ENCODE measurements at regions not wholly inside any gene's neighbourhood (a gene's known extent, or its start where the extent isn't known, plus 50 kb on each side); places are given as distances from the start of the nearest gene placed in this dataset.
"Not testable (repeated sequence)": the region's sequence is repeated elsewhere in the genome, so short reads cannot be mapped to it uniquely, and the experiment has no call there.

DNA sequence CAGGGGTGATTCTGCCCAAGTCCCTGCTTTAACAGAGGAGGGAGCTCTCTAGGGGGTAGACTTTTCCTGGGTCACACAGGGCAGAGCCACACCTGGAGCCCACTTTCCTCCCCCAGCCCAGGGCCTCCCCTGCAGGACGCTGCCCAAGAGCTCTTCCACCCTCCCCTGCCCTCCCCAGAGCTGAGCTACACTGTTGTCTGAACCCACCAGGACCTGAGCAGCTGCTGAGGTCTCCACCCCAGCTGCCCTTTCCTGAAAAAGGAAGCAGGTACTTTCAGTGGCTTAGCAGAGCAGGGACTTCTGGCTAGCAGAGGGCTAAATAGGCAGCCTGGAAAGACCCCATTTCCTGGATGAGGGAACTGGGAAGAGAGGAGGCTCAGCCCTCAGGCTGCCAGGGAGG lies 169.3 kb upstream of the ETV3 start:
- Mint-ChIP-seq H3K36me3 (no peaks in the 10 kb centered on the region), H3K4me1 (no peaks in the 10 kb centered on the region), H3K4me3 (no peak overlapping the region), H3K27ac (no peak overlapping the region), H3K9me3 (no peaks in the 10 kb centered on the region), H3K27me3 (peaks cover 20% of the 10 kb centered on the region)

DNA sequence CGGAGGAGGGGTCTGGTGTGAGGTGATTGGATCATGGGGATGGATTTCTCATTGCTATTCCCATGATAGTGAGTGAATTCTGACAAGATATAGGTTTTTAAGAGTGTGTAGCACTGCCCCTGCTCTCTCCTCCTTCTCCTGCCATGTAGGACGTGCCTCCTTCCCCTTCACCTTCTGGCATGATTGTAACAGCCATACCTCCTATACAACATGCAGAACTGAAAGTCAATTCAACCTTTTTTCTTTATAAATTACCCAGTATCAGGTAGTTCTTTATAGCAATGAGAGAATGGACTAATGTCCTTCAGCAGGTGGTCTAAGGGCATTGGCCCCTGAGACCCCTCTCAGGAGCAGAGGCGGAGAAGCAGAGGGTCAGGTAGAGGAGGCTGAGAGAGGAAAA lies 168.7 kb upstream of the ETV3 start:
- Mint-ChIP-seq H3K4me3 (no peak overlapping the region), H3K27me3 (peaks cover 18% of the 10 kb centered on the region), H3K9me3 (no peaks in the 10 kb centered on the region), H3K4me1 (no peaks in the 10 kb centered on the region), H3K27ac (no peak overlapping the region), H3K36me3 (no peaks in the 10 kb centered on the region)

DNA sequence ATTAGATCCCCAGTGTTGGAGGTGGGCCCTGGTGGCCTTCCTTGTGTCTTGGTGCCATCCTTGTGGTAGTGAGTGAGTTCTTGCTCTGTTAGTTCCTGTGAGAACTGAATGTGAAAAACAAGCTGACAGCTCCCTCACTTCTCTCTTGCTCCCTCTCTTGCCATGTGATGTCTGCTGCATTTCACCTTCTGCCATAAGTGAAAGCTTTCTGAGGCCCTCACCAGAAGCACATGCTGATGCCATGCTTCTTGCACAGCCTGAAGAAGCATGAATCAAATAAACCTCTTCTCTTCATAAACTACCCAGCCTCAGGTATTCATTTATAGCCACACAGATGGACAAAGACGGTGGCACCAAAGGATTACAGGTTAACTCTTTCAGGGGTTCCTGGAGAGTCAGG lies 166.1 kb upstream of the ETV3 start:
- Mint-ChIP-seq H3K9me3 (no peaks in the 10 kb centered on the region), H3K4me1 (no peaks in the 10 kb centered on the region), H3K27me3 (peaks cover 3% of the 10 kb centered on the region), H3K27ac (no peak overlapping the region), H3K36me3 (no peaks in the 10 kb centered on the region), H3K4me3 (no peak overlapping the region)

DNA sequence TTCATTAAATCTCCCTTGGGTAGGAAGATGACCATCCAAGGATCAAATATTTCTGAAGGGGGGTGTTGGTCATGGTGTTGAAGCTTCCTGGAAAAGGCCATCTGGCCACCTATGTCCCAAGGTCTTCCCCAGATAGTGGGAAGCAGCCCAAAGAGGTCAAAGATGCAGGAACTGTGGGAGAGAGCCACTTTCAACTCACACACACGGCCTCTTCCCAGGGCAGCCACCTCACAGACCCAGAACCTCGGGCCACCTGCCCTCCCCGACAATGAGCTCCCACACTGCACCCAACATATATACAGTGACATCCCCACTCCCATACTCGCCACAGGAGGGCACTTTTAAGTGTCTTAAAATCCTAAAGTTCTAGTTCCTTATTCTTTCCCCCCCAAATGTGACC lies 164.5 kb upstream of the ETV3 start:
- Mint-ChIP-seq H3K4me3 (no peak overlapping the region), H3K36me3 (no peaks in the 10 kb centered on the region), H3K9me3 (no peaks in the 10 kb centered on the region), H3K4me1 (no peaks in the 10 kb centered on the region), H3K27me3 (peaks cover 2% of the 10 kb centered on the region), H3K27ac (peak overlapping the region; percentile 21)

DNA sequence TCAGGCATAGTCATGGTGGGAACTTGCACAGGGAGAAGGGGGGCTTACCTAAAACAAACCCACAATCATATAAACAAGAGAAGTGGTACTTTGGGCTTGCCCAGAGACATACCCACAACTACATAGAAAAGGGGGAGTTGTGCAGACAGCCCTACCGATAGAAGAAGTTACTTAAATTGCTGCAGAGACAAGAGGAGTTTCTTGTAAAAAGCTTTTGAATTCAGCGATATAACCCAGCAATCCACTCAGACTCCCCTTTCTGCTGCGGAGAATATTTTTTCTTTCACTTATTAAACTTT lies 164.0 kb upstream of the ETV3 start:
- H3K27me3 Mint-ChIP-seq, result peaks cover 2% of the 10 kb centered on the region
- no peaks in the 10 kb centered on the region for H3K9me3 Mint-ChIP-seq
- H3K4me3 Mint-ChIP-seq, result no peak overlapping the region
- H3K27ac Mint-ChIP-seq, result no peak overlapping the region
- H3K36me3 Mint-ChIP-seq, result no peaks in the 10 kb centered on the region
- H3K4me1 Mint-ChIP-seq, result no peaks in the 10 kb centered on the region

DNA sequence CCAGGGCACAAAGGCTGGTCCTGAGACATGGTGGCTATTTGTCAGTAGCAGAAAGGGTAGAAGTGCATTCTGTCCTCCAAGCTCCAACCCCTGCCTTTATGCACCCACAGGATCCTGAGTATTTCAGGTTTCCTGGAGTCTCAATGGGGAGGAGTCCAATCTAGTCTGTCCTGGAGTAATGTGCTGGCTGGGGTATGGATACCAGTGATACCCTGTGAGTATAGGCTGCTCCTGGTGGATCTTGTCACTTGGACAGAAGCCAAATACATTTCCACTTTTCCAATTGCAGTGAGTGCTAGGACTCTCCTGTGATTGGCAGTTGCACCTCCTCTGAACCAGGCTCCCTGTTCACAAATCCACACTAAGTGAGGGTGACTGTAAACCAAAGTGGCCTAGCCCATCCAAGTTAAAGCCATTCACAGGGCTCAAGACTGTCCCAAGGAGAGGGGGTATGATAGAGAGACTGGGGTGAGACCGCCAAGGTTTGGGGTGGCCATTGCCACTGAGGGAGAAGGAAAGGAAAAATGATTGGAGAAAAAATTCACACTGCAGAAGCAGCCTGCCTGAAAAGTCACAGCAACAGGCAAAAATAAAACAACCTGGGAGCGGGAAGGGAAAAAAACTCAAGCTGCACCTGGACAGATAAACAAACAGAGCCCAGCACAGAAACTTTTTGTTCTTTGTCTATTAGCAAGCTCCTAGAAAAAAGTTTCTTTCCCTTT lies 163.4 kb upstream of the ETV3 start:
- H3K27ac Mint-ChIP-seq, result no peak overlapping the region
- no peaks in the 10 kb centered on the region for H3K4me1 Mint-ChIP-seq
- H3K4me3 Mint-ChIP-seq, result no peak overlapping the region
- H3K27me3 Mint-ChIP-seq, result peaks cover 2% of the 10 kb centered on the region
- no peaks in the 10 kb centered on the region for H3K36me3 Mint-ChIP-seq
- H3K9me3 Mint-ChIP-seq, result no peaks in the 10 kb centered on the region

DNA sequence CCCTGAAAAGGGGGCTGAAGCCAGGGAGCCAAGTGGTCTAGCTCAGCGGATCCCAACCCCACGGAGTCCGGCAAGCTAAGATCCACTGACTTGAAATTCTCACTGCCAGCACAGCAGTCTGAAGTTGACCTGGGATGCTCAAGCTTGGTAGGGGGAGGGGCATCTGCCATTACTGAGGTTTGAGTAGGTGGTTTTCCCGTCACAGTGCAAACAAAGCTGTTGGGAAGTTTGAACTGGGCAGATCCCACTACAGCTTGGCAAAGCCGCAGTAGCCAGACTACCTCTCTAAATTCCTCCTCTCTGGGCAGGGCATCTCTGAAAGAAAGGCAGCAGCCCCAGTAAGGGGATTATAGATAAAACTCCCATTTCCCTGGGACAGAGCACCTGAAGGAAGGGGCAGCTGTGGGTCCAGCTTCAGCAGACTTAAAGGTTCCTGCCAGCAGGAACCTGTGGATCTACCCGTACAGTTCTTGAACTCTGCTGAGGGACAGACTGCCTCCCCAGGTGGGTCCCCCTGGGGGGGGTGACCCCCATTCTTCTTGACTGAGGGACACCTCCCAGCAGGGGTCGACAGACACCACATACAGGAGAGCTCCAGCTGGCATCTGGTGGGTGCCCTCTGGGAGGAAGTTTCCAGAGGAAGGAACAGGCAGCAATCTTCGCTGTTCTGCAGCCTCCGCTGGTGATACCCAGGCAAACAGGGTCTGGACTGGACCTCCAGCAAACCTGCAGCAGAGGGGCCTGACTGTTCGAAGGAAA lies 156.4 kb upstream of the ETV3 start:
- not testable (repeated sequence) for H3K27me3 Mint-ChIP-seq, H3K4me1 Mint-ChIP-seq, H3K4me3 Mint-ChIP-seq, H3K9me3 Mint-ChIP-seq, H3K36me3 Mint-ChIP-seq, H3K27ac Mint-ChIP-seq

DNA sequence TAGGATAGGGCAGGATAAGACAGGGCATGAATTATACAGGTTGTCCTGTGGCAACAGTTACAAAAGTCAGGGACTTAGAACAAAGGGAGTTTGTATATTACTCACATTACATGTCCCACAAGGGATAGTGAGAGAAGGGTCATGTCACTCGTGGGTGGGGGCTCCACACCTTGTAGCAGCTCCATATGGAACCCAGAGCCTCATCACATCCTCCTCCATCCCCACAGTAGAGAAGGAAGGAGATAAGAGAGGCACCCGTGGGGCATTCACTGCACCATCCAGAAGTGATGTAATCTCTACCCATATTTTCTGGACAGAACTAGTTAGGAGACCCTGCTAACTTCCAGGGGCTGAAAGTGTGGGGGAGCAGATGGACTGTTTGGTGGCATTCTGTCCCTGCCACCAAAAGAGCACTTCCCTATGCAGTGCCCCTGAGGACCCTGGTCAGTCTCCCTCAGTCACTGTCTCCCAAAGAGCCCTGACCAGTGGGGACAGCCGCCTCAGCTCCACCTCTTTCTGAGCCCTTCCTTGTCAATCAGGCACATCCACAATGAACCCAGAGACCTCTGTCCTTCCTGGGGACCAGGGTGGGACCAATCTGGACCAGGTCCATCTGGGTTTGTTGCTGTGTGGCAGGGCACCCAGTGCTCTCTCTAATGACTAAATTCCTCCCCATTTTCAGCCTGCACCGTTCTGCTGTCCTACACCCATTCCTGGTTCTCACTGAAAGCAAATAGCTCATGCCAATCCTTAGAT lies 154.8 kb upstream of the ETV3 start:
- Mint-ChIP-seq H3K4me1 (no peaks in the 10 kb centered on the region), H3K4me3 (no peak overlapping the region), H3K36me3 (no peaks in the 10 kb centered on the region), H3K27ac (no peak overlapping the region), H3K9me3 (no peaks in the 10 kb centered on the region), H3K27me3 (peaks cover 15% of the 10 kb centered on the region)

DNA sequence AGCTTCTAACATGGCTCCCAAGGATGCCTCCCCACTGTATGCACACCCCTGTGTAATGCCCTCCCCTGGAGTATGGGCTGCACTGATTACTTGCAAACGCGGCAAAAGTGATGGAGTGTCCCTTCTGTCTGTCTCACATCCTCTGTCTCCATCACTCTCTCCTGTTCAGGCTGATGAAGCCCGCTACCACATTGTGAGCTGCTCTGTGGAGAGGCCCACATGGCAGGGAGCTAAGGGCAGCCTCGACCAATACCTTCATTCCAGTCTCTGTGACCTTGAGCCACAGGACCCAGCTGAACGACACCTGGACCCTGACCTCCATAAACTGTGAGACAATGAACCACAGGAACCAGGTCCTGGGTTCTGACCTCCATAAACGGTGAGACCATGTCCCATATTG lies 154.1 kb upstream of the ETV3 start:
- Mint-ChIP-seq H3K27me3 (peaks cover 20% of the 10 kb centered on the region), H3K9me3 (no peaks in the 10 kb centered on the region), H3K4me3 (no peak overlapping the region), H3K4me1 (no peaks in the 10 kb centered on the region), H3K27ac (no peak overlapping the region), H3K36me3 (no peaks in the 10 kb centered on the region)

DNA sequence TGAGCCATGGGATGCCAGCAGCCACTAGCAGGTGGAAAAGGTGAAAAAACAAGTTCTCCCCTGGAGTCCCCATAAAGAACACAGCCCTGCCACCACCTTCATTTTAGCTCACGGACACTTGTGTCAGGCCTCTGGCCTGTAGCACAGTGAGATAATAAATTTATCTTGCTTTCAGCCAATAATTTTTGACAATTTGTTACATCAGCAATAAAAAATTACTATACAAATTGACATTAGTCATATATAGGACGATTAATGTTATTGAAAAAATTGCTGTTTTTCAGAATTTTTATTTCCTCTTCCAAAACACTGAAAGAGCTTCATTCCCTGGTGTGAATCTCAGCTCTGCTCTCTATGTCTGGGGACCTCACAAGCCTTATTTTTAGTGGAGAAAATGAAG lies 152.9 kb upstream of the ETV3 start:
- Mint-ChIP-seq H3K27me3 (peaks cover 21% of the 10 kb centered on the region), H3K4me1 (no peaks in the 10 kb centered on the region)

DNA sequence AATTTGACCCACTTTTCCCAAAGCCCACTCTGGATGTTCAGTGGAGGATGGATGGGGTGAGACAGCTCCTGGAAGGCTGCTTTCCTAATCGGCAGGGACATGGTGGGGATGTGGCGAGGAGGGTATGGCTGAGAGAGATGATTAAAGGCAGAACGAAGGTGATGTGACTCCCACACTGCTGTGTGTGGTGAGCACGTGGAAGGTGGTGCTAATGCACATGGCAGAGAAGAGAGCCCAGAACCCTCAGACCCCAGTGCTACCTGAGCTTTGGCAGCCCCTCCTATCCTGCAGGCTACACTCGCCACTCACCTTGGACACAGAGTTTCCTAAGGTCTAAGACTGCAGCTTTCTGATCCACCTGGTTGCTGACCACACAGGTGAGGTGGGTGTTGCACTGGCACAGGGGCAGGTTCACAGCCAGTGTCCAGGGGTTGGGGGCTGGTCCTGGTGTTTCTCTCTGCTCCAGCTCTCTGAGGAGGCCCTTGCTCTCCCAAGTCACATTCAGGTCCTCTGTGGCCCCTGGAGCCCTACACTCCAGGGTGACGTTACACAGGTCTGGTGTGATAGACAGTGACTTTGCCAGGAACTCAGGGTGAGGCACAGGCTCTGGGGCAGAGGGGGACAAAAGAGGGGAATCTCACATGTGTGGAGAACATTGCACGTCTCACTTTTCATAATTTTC lies 151.4 kb upstream of the ETV3 start:
- Mint-ChIP-seq H3K36me3 (no peaks in the 10 kb centered on the region), H3K27me3 (peaks cover 25% of the 10 kb centered on the region), H3K9me3 (no peaks in the 10 kb centered on the region), H3K27ac (no peak overlapping the region), H3K4me3 (no peak overlapping the region), H3K4me1 (no peaks in the 10 kb centered on the region)

More for the DNA sequence above, 152.9 kb upstream of the ETV3 start:
- no peak overlapping the region for H3K27ac Mint-ChIP-seq
- H3K9me3 Mint-ChIP-seq, result no peaks in the 10 kb centered on the region
- no peaks in the 10 kb centered on the region for H3K36me3 Mint-ChIP-seq
- H3K4me3 Mint-ChIP-seq, result no peak overlapping the region

DNA sequence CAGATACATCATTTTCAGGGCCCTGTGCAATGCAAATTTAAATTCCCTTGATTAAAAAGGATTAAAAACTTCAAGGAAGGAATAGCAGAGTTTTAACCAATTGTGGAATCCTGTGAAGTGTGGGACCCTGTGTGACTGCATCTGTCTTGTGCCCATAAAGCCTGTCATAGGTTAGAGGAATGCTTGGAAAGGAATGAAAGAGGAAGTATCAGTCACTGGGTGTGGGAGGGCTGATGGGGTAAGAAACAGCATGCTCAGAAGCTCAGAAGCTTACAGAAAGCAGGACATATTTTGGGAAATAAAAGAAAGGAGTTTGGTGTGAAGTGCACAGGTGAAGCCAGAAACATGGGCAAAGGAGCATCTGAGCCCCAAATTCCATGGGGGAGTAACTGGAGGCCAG lies 150.8 kb upstream of the ETV3 start:
- H3K9me3 Mint-ChIP-seq, result no peaks in the 10 kb centered on the region
- H3K27me3 Mint-ChIP-seq, result peaks cover 25% of the 10 kb centered on the region
- no peaks in the 10 kb centered on the region for H3K36me3 Mint-ChIP-seq
- no peak overlapping the region for H3K4me3 Mint-ChIP-seq
- no peak overlapping the region for H3K27ac Mint-ChIP-seq
- no peaks in the 10 kb centered on the region for H3K4me1 Mint-ChIP-seq

DNA sequence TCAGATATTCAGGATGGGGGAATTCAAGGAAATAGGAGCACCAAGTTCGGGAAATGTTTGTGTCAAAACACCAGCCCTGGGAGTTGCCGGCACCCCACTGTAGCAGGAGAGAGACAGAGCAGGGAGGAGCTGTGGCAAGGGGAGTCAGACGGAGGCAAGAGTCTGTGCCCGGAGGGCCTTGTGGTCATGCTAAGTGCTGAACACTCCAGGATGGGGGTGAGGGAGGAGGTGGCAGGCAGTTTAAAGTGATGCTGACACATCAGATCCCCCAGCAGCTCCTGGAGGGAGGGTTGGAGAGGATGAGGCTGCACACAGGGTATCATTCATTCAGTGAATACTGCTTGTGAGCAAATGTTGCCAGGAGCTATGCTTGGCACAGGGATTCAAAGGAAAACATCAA lies 150.3 kb upstream of the ETV3 start:
- H3K27ac Mint-ChIP-seq, result no peak overlapping the region
- no peaks in the 10 kb centered on the region for H3K36me3 Mint-ChIP-seq
- H3K4me1 Mint-ChIP-seq, result no peaks in the 10 kb centered on the region
- peaks cover 23% of the 10 kb centered on the region for H3K27me3 Mint-ChIP-seq
- no peak overlapping the region for H3K4me3 Mint-ChIP-seq
- H3K9me3 Mint-ChIP-seq, result no peaks in the 10 kb centered on the region

DNA sequence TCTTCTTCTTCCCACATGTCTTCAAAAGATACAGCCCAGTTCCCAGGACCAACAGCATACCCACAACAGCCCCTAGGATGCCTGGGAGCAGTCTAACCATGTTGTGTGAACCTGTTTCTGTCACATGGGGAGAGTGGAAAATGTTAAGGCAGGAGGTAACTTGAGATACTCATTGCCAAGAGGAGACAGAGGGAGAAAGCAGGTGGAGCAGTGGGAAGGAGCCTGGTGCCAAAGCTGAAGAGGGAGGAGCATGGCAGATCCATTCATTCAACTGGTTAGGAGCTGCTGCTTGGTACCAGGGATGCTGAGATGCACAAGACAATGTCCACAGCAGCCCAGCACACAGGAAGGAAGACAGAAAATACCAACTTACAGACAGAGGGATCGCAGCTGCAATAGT lies 149.8 kb upstream of the ETV3 start:
- no peaks in the 10 kb centered on the region for H3K9me3 Mint-ChIP-seq
- no peak overlapping the region for H3K4me3 Mint-ChIP-seq
- no peak overlapping the region for H3K27ac Mint-ChIP-seq
- no peaks in the 10 kb centered on the region for H3K4me1 Mint-ChIP-seq
- H3K36me3 Mint-ChIP-seq, result no peaks in the 10 kb centered on the region
- H3K27me3 Mint-ChIP-seq, result peaks cover 25% of the 10 kb centered on the region

DNA sequence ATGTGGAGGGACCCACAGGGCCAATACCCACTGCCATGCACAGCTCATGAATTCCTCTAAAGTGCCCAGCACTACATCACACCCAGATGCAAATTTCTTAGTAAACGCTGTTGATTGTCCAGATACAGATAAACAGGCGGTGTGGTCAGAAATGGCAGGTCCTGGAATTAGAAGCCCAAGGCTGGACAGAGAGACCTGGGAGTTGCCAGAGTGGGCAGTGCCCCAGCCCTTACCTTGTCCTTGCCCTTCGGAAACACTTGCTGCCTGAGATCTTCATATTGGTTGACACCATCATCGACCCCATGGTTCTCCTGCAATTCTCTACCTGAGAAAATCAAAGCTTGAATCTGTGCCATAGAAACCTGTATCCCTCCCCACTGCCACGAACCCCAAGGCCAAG lies 149.3 kb upstream of the ETV3 start:
- Mint-ChIP-seq H3K9me3 (no peaks in the 10 kb centered on the region), H3K4me1 (no peaks in the 10 kb centered on the region), H3K36me3 (no peaks in the 10 kb centered on the region), H3K4me3 (no peak overlapping the region), H3K27me3 (peaks cover 27% of the 10 kb centered on the region), H3K27ac (no peak overlapping the region)
